ENCODE measurements at regions not wholly inside any gene's neighbourhood (a gene's known extent, or its start where the extent isn't known, plus 50 kb on each side); places are given as distances from the start of the nearest gene placed in this dataset.
"Not testable (repeated sequence)": the region's sequence is repeated elsewhere in the genome, so short reads cannot be mapped to it uniquely, and the experiment has no call there.

GRCh38 chr12:93001407-93001806, 72.3 kb upstream of the EEA1 start:
- H3K4me1 ChIP-seq (ENCODE audit: control insufficient read depth in 5 of 5, insufficient read depth in 5 of 5, low read length in 5 of 5): peaks cover 0 to 14% (median 11%) of the 10 kb centered on the region in 5 donors
- no peak overlapping the region for H3K4me3 ChIP-seq (ENCODE audit: low read depth in 1 of 5, low read length in 5 of 5)

GRCh38 chr12:93002293-93003054, 73.4 kb upstream of the EEA1 start:
- Histone ChIP-seq H3K27me3 (ENCODE audit: control insufficient read depth in 5 of 5, insufficient read depth in 4 of 5, low read length in 5 of 5) (no peaks in the 10 kb centered on the region), H3K9me3 (ENCODE audit: control insufficient read depth in 5 of 5, low read length in 5 of 5) (no peaks in the 10 kb centered on the region), H3K9ac (ENCODE audit: low read length in 5 of 5) (no peak overlapping the region), H3K36me3 (ENCODE audit: control insufficient read depth in 5 of 5, insufficient read depth in 5 of 5, low read length in 5 of 5) (no peaks in the 10 kb centered on the region), H3K27ac (ENCODE audit: low read depth, low read length) (no peak overlapping the region), H3K4me3 (ENCODE audit: low read depth in 1 of 5, low read length in 5 of 5) (no peak overlapping the region), H3K4me1 (ENCODE audit: control insufficient read depth in 5 of 5, insufficient read depth in 5 of 5, low read length in 5 of 5) (peaks cover 0 to 12% (median 6%) of the 10 kb centered on the region in 5 donors)

More at GRCh38 chr12:93001407-93001806, 72.3 kb upstream of the EEA1 start:
- Histone ChIP-seq H3K9me3 (ENCODE audit: control insufficient read depth in 5 of 5, low read length in 5 of 5) (no peaks in the 10 kb centered on the region), H3K27ac (ENCODE audit: low read depth, low read length) (no peak overlapping the region), H3K36me3 (ENCODE audit: control insufficient read depth in 5 of 5, insufficient read depth in 5 of 5, low read length in 5 of 5) (no peaks in the 10 kb centered on the region), H3K27me3 (ENCODE audit: control insufficient read depth in 5 of 5, insufficient read depth in 4 of 5, low read length in 5 of 5) (no peaks in the 10 kb centered on the region), H3K9ac (ENCODE audit: low read length in 5 of 5) (no peak overlapping the region)

GRCh38 chr12:93003531-93004239, 74.6 kb upstream of the EEA1 start:
- H3K4me1 ChIP-seq (ENCODE audit: control insufficient read depth in 5 of 5, insufficient read depth in 5 of 5, low read length in 5 of 5): peaks cover 0 to 12% (median 6%) of the 10 kb centered on the region in 5 donors
- no peaks in the 10 kb centered on the region for H3K9me3 ChIP-seq (ENCODE audit: control insufficient read depth in 5 of 5, low read length in 5 of 5)
- no peak overlapping the region for H3K4me3 ChIP-seq (ENCODE audit: low read depth in 1 of 5, low read length in 5 of 5)
- H3K9ac ChIP-seq (ENCODE audit: low read length in 5 of 5): no peak overlapping the region
- H3K36me3 ChIP-seq (ENCODE audit: control insufficient read depth in 5 of 5, insufficient read depth in 5 of 5, low read length in 5 of 5): no peaks in the 10 kb centered on the region
- no peak overlapping the region for H3K27ac ChIP-seq (ENCODE audit: low read depth, low read length)
- H3K27me3 ChIP-seq (ENCODE audit: control insufficient read depth in 5 of 5, insufficient read depth in 4 of 5, low read length in 5 of 5): no peaks in the 10 kb centered on the region

GRCh38 chr12:93005928-93006392, 76.9 kb upstream of the EEA1 start:
- Histone ChIP-seq H3K4me3 (ENCODE audit: low read depth in 1 of 5, low read length in 5 of 5) (no peak overlapping the region), H3K9me3 (ENCODE audit: control insufficient read depth in 5 of 5, low read length in 5 of 5) (no peaks in the 10 kb centered on the region), H3K27ac (ENCODE audit: low read depth, low read length) (no peak overlapping the region), H3K36me3 (ENCODE audit: control insufficient read depth in 5 of 5, insufficient read depth in 5 of 5, low read length in 5 of 5) (no peaks in the 10 kb centered on the region), H3K4me1 (ENCODE audit: control insufficient read depth in 5 of 5, insufficient read depth in 5 of 5, low read length in 5 of 5) (peaks cover 0 to 12% (median 6%) of the 10 kb centered on the region in 5 donors), H3K9ac (ENCODE audit: low read length in 5 of 5) (no peak overlapping the region), H3K27me3 (ENCODE audit: control insufficient read depth in 5 of 5, insufficient read depth in 4 of 5, low read length in 5 of 5) (no peaks in the 10 kb centered on the region)

- no peaks in the 10 kb centered on the region for H3K36me3 ChIP-seq (ENCODE audit: control insufficient read depth in 5 of 5, insufficient read depth in 5 of 5, low read length in 5 of 5)
- no peak overlapping the region for H3K4me3 ChIP-seq (ENCODE audit: low read depth in 1 of 5, low read length in 5 of 5)
- no peaks in the 10 kb centered on the region for H3K27me3 ChIP-seq (ENCODE audit: control insufficient read depth in 5 of 5, insufficient read depth in 4 of 5, low read length in 5 of 5)
- peaks cover 0 to 12% (median 6%) of the 10 kb centered on the region in 5 donors for H3K4me1 ChIP-seq (ENCODE audit: control insufficient read depth in 5 of 5, insufficient read depth in 5 of 5, low read length in 5 of 5)
- H3K27ac ChIP-seq (ENCODE audit: low read depth, low read length): no peak overlapping the region
- H3K9ac ChIP-seq (ENCODE audit: low read length in 5 of 5): no peak overlapping the region
- H3K9me3 ChIP-seq (ENCODE audit: control insufficient read depth in 5 of 5, low read length in 5 of 5): no peaks in the 10 kb centered on the region
Measured at GRCh38 chr12:93006471-93007208, 77.5 kb upstream of the EEA1 start.

- H3K9me3 ChIP-seq (ENCODE audit: control insufficient read depth in 5 of 5, low read length in 5 of 5): no peaks in the 10 kb centered on the region
- no peaks in the 10 kb centered on the region for H3K36me3 ChIP-seq (ENCODE audit: control insufficient read depth in 5 of 5, insufficient read depth in 5 of 5, low read length in 5 of 5)
- no peaks in the 10 kb centered on the region for H3K27me3 ChIP-seq (ENCODE audit: control insufficient read depth in 5 of 5, insufficient read depth in 4 of 5, low read length in 5 of 5)
- H3K4me3 ChIP-seq (ENCODE audit: low read depth in 1 of 5, low read length in 5 of 5): no peak overlapping the region
- no peak overlapping the region for H3K9ac ChIP-seq (ENCODE audit: low read length in 5 of 5)
- peaks cover 0 to 6% (median 3%) of the 10 kb centered on the region in 5 donors for H3K4me1 ChIP-seq (ENCODE audit: control insufficient read depth in 5 of 5, insufficient read depth in 5 of 5, low read length in 5 of 5)
- H3K27ac ChIP-seq (ENCODE audit: low read depth, low read length): no peak overlapping the region
Measured at GRCh38 chr12:93007544-93007943, 78.4 kb upstream of the EEA1 start.

- Histone ChIP-seq H3K9ac (ENCODE audit: low read length in 5 of 5) (no peak overlapping the region), H3K36me3 (ENCODE audit: control insufficient read depth in 5 of 5, insufficient read depth in 5 of 5, low read length in 5 of 5) (no peaks in the 10 kb centered on the region), H3K4me3 (ENCODE audit: low read depth in 1 of 5, low read length in 5 of 5) (no peak overlapping the region), H3K4me1 (ENCODE audit: control insufficient read depth in 5 of 5, insufficient read depth in 5 of 5, low read length in 5 of 5) (peaks cover 0 to 4% (median 0%) of the 10 kb centered on the region in 5 donors), H3K27ac (ENCODE audit: low read depth, low read length) (no peak overlapping the region), H3K9me3 (ENCODE audit: control insufficient read depth in 5 of 5, low read length in 5 of 5) (no peaks in the 10 kb centered on the region), H3K27me3 (ENCODE audit: control insufficient read depth in 5 of 5, insufficient read depth in 4 of 5, low read length in 5 of 5) (no peaks in the 10 kb centered on the region)
Measured at GRCh38 chr12:93008044-93008778, 79.1 kb upstream of the EEA1 start.

GRCh38 chr12:93008880-93009279, 79.8 kb upstream of the EEA1 start:
- not testable (repeated sequence) for H3K9ac ChIP-seq (ENCODE audit: low read length in 5 of 5); H3K9me3 ChIP-seq (ENCODE audit: control insufficient read depth in 5 of 5, low read length in 5 of 5); H3K4me3 ChIP-seq (ENCODE audit: low read depth in 1 of 5, low read length in 5 of 5); H3K27ac ChIP-seq (ENCODE audit: low read depth, low read length); H3K36me3 ChIP-seq (ENCODE audit: control insufficient read depth in 5 of 5, insufficient read depth in 5 of 5, low read length in 5 of 5); H3K4me1 ChIP-seq (ENCODE audit: control insufficient read depth in 5 of 5, insufficient read depth in 5 of 5, low read length in 5 of 5); H3K27me3 ChIP-seq (ENCODE audit: control insufficient read depth in 5 of 5, insufficient read depth in 4 of 5, low read length in 5 of 5)

GRCh38 chr12:93009533-93009932, 80.4 kb upstream of the EEA1 start:
- Histone ChIP-seq H3K27me3 (ENCODE audit: control insufficient read depth in 5 of 5, insufficient read depth in 4 of 5, low read length in 5 of 5) (no peaks in the 10 kb centered on the region), H3K27ac (ENCODE audit: low read depth, low read length) (no peak overlapping the region), H3K4me1 (ENCODE audit: control insufficient read depth in 5 of 5, insufficient read depth in 5 of 5, low read length in 5 of 5) (no peaks in the 10 kb centered on the region), H3K4me3 (ENCODE audit: low read depth in 1 of 5, low read length in 5 of 5) (no peak overlapping the region), H3K9me3 (ENCODE audit: control insufficient read depth in 5 of 5, low read length in 5 of 5) (no peaks in the 10 kb centered on the region), H3K9ac (ENCODE audit: low read length in 5 of 5) (no peak overlapping the region), H3K36me3 (ENCODE audit: control insufficient read depth in 5 of 5, insufficient read depth in 5 of 5, low read length in 5 of 5) (no peaks in the 10 kb centered on the region)
